T-helper 2 cell treated with Interferon-gamma antibody and Interleukin-4, amounts not matched to agents 5 μg/mL and 100 μg/mL, for 36 hours (primary cell): ENCODE measurements at regions not wholly inside any gene's neighbourhood (a gene's known extent, or its start where the extent isn't known, plus 50 kb on each side); places are given as distances from the start of the nearest gene placed in this dataset.

ENCODE experiments used
- DNase-seq: peaks from one replicate; pipeline ENCODE4 v3.0.0; 2021; ENCODE audit warnings: low spot score
- H3K27ac Mint-ChIP-seq: one replicate; pipeline ENCODE4 v1.8.0; 2021; ENCODE audit warnings: mild to moderate bottlenecking, mixed read lengths
- H3K27me3 Mint-ChIP-seq: one replicate; pipeline ENCODE4 v1.8.0; 2021; ENCODE audit warnings: low read depth, mixed read lengths
- H3K36me3 Mint-ChIP-seq: one replicate; pipeline ENCODE4 v1.8.0; 2021; ENCODE audit warnings: low read depth, mixed read lengths
- H3K4me1 Mint-ChIP-seq: one replicate; pipeline ENCODE4 v1.8.0; 2021; ENCODE audit warnings: low read depth, mixed read lengths
- H3K4me3 Mint-ChIP-seq: one replicate; pipeline ENCODE4 v1.8.0; 2022; ENCODE audit warnings: mild to moderate bottlenecking, moderate library complexity, mixed read lengths
- H3K9me3 Mint-ChIP-seq: one replicate; pipeline ENCODE4 v1.8.0; 2021; ENCODE audit warnings: mixed read lengths

GRCh38 chr14:44170556-44170955 lies 336.5 kb downstream of the FSCB start:
- no peak overlapping the region for H3K27ac Mint-ChIP-seq
- no peaks in the 10 kb centered on the region for H3K36me3 Mint-ChIP-seq
- no peak overlapping the region for H3K4me3 Mint-ChIP-seq
- no peak for DNase-seq
- no peaks in the 10 kb centered on the region for H3K27me3 Mint-ChIP-seq
- no peaks in the 10 kb centered on the region for H3K4me1 Mint-ChIP-seq
- H3K9me3 Mint-ChIP-seq: peaks cover 41% of the 10 kb centered on the region

- Mint-ChIP-seq H3K4me1 (no peaks in the 10 kb centered on the region), H3K27ac (no peak overlapping the region), H3K27me3 (no peaks in the 10 kb centered on the region), H3K36me3 (no peaks in the 10 kb centered on the region), H3K4me3 (no peak overlapping the region), H3K9me3 (peaks cover 42% of the 10 kb centered on the region)
- no peak for DNase-seq
Measured at GRCh38 chr14:44170101-44170500, 337.0 kb downstream of the FSCB start.

DNA sequence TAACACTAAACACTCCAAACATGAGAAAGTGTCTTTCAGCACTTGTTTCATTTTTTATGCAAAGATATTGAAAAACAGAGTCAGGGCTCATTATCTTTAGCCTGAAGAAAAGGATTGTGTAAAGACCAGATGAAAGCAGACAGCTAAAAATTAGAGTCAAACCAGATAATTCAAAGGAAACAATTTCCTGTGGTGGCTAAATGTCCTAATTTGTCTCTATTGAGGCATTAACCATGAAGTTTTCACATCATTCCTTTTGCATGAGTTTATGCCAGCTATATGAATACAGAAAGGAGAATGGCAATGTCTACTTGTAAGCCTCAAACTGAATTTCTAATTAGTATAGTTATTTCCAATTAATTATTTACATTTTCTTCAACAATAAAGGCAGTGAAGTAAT lies 338.5 kb downstream of the FSCB start:
- Mint-ChIP-seq H3K27me3 (no peaks in the 10 kb centered on the region), H3K27ac (no peak overlapping the region), H3K4me3 (no peak overlapping the region), H3K4me1 (no peaks in the 10 kb centered on the region), H3K9me3 (peaks cover 34% of the 10 kb centered on the region), H3K36me3 (no peaks in the 10 kb centered on the region)
- DNase-seq: no peak

- no peaks in the 10 kb centered on the region for H3K36me3 Mint-ChIP-seq
- H3K9me3 Mint-ChIP-seq: peaks cover 47% of the 10 kb centered on the region
Measured at GRCh38 chr14:44166611-44167010, 340.5 kb downstream of the FSCB start.

GRCh38 chr14:44165936-44166335 lies 341.1 kb downstream of the FSCB start:
- Mint-ChIP-seq H3K27ac (no peak overlapping the region), H3K9me3 (peaks cover 51% of the 10 kb centered on the region), H3K4me3 (no peak overlapping the region), H3K36me3 (no peaks in the 10 kb centered on the region), H3K4me1 (no peaks in the 10 kb centered on the region), H3K27me3 (no peaks in the 10 kb centered on the region)
- DNase-seq: no peak

More at GRCh38 chr14:44166611-44167010, 340.5 kb downstream of the FSCB start:
- Mint-ChIP-seq H3K27me3 (no peaks in the 10 kb centered on the region), H3K4me1 (no peaks in the 10 kb centered on the region), H3K27ac (no peak overlapping the region), H3K4me3 (no peak overlapping the region)
- no peak for DNase-seq

DNA sequence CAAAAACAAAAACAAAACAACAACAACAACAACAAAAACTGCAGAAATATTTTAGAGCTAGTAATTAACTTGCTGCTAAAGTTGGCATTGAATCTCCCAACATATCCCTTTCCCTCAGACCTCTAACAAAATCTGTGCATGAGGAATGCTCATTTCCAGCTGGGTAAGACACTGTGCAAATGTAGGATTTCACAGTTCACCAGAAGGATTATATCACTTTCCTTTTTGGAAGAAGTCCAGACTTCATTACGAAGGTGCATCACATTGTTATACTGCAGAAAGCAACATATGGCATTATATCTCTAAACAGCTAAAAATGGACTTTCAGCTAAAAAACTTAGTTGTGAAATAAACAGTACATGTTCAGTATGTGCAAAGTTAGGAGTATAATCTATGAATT lies 341.8 kb downstream of the FSCB start:
- Mint-ChIP-seq H3K9me3 (peaks cover 49% of the 10 kb centered on the region), H3K27ac (no peak overlapping the region), H3K36me3 (no peaks in the 10 kb centered on the region), H3K4me3 (no peak overlapping the region), H3K27me3 (no peaks in the 10 kb centered on the region), H3K4me1 (no peaks in the 10 kb centered on the region)
- DNase-seq: no peak

DNA sequence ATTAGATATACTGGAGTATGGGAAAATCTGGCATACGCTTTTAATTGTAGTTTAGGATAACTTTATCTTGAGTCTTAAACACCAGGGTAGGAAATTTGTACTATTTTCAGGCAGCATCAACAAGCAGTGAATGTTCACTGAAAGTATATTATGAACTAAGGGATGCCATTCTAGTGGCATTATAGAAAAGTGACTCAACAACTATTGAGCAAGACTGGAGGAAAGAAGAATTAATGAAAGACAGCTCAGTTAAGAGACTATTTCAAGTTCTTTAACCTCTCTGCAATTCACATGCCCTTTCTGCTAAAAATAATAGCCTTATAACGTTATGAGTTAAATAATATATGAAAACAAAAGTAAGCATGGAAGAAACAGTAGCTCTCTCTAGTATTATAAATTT lies 343.1 kb downstream of the FSCB start:
- no peaks in the 10 kb centered on the region for H3K36me3 Mint-ChIP-seq
- H3K4me1 Mint-ChIP-seq: no peaks in the 10 kb centered on the region
- no peak for DNase-seq
- peaks cover 47% of the 10 kb centered on the region for H3K9me3 Mint-ChIP-seq
- no peak overlapping the region for H3K4me3 Mint-ChIP-seq
- H3K27me3 Mint-ChIP-seq: no peaks in the 10 kb centered on the region
- H3K27ac Mint-ChIP-seq: no peak overlapping the region

- peaks cover 42% of the 10 kb centered on the region for H3K9me3 Mint-ChIP-seq
- H3K4me3 Mint-ChIP-seq: no peak overlapping the region
- no peaks in the 10 kb centered on the region for H3K4me1 Mint-ChIP-seq
- H3K36me3 Mint-ChIP-seq: no peaks in the 10 kb centered on the region
- no peaks in the 10 kb centered on the region for H3K27me3 Mint-ChIP-seq
- DNase-seq: no peak
- H3K27ac Mint-ChIP-seq: no peak overlapping the region
Measured at GRCh38 chr14:44162197-44162596, 344.9 kb downstream of the FSCB start.

DNA sequence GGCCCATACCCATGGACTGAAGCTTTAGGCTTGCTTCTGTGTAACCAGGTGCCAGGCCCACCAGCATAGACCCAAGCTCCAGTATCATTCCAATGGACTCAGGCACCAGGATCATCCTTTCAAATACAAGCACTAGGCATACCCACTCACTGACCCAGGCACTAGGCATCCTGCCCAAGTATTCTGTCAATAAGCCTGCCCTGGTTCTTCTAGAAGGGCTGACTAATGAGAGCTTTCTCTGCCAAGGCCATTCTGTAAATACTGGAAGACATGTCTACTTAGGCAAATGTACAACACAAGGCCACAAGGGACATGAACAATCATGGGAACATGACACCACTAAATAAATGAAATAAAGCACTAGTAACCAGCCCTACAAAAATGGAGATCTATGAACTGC lies 352.2 kb downstream of the FSCB start:
- DNase-seq: no peak
- Mint-ChIP-seq H3K36me3 (no peaks in the 10 kb centered on the region), H3K4me1 (no peaks in the 10 kb centered on the region), H3K27ac (no peak overlapping the region), H3K4me3 (no peak overlapping the region), H3K27me3 (no peaks in the 10 kb centered on the region), H3K9me3 (peaks cover 39% of the 10 kb centered on the region)

DNA sequence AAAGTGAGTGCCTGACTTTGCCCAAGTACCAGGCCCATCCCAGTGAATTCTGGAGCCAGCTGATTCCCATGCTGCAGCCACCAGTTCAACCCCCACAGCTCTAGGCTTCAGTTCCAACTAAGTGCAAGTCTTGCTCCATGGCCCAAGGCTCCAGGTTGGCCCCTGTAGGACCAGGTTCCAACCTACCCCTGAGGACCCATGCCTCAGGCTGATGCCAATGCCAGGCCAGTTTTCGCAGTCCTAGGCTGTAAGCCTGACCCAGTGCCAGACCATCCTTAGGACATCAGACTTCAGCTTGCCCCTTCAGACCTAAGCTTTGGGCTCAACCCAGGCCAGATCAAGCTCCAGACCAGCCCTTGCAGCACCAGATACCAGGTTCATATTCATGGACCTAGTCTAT lies 352.6 kb downstream of the FSCB start:
- H3K4me1 Mint-ChIP-seq: no peaks in the 10 kb centered on the region
- no peak for DNase-seq
- no peak overlapping the region for H3K27ac Mint-ChIP-seq
- no peak overlapping the region for H3K4me3 Mint-ChIP-seq
- no peaks in the 10 kb centered on the region for H3K27me3 Mint-ChIP-seq
- H3K9me3 Mint-ChIP-seq: peaks cover 39% of the 10 kb centered on the region
- no peaks in the 10 kb centered on the region for H3K36me3 Mint-ChIP-seq

GRCh38 chr14:44151130-44151820 lies 355.8 kb downstream of the FSCB start:
- Mint-ChIP-seq H3K4me3 (no peak overlapping the region), H3K4me1 (no peaks in the 10 kb centered on the region)

DNA sequence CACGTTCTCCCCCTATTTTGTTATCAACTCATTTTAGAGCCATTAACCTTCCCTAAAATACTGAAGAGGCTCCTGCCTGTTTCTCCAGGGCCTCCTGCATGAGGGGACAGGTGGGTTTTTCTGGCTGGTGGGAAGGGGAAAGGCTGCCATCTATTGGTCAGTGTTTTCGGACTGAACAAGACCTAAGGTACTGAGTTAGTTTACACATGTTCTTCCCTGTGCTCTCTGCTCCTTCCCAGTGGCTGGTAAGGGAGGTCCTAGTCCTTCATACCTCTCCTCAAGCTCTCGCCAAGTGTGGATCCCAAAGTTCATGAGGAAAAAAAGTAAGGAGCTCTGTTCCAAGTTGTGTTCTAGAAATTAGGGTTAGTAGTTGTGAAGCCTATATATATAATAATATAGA lies 357.5 kb downstream of the FSCB start:
- no peaks in the 10 kb centered on the region for H3K27me3 Mint-ChIP-seq
- no peak for DNase-seq
- peaks cover 17% of the 10 kb centered on the region for H3K9me3 Mint-ChIP-seq
- no peaks in the 10 kb centered on the region for H3K4me1 Mint-ChIP-seq
- no peak overlapping the region for H3K4me3 Mint-ChIP-seq
- H3K27ac Mint-ChIP-seq: no peak overlapping the region
- no peaks in the 10 kb centered on the region for H3K36me3 Mint-ChIP-seq

More at GRCh38 chr14:44151130-44151820, 355.8 kb downstream of the FSCB start:
- no peak overlapping the region for H3K27ac Mint-ChIP-seq
- no peaks in the 10 kb centered on the region for H3K36me3 Mint-ChIP-seq
- no peak for DNase-seq
- H3K9me3 Mint-ChIP-seq: peaks cover 26% of the 10 kb centered on the region
- H3K27me3 Mint-ChIP-seq: no peaks in the 10 kb centered on the region

GRCh38 chr14:44142006-44142405 lies 365.1 kb downstream of the FSCB start:
- no peak overlapping the region for H3K4me3 Mint-ChIP-seq
- no peaks in the 10 kb centered on the region for H3K36me3 Mint-ChIP-seq
- peaks cover 28% of the 10 kb centered on the region for H3K9me3 Mint-ChIP-seq
- no peaks in the 10 kb centered on the region for H3K27me3 Mint-ChIP-seq
- H3K4me1 Mint-ChIP-seq: no peaks in the 10 kb centered on the region
- DNase-seq: no peak
- no peak overlapping the region for H3K27ac Mint-ChIP-seq

DNA sequence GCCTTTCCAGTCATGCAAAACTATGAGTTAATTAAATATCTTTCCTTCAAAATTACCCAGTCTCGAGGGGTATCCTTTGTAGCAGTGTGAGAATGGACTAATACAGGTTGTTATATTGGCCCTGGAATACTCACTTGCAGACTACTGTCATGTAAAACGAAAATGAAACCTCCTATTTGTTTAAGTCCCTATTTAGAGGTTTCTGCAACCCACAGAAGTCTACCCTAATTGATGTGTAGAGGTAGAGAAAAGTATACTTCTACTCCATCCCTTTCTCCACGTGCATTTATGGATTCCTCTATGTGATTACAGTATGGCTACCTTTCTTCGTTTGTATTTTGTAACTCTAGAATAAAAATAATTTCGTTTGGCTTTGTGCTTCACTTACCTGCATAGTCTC lies 371.1 kb downstream of the FSCB start:
- H3K9me3 Mint-ChIP-seq: peaks cover 47% of the 10 kb centered on the region
- no peaks in the 10 kb centered on the region for H3K27me3 Mint-ChIP-seq
- no peak overlapping the region for H3K4me3 Mint-ChIP-seq

DNA sequence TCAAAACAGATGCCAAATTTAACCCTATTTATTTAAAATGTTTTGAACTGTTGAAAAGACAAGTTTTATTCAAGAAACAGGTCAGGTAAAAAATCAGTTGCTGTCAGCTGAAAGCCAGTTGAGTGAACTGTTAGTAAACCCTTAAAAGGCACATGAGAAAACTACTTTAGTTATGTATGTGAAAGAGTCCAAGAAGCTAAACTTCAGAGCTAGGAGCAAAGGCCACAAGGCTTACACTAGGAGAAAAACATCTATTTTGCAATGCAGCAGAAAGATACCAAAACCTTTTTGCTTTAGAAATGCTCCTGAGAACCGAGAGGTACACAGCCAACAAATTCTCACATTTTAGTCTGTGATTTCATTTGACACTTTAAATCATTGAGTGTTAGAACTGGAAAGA lies 375.2 kb downstream of the FSCB start:
- Mint-ChIP-seq H3K36me3 (no peaks in the 10 kb centered on the region), H3K4me3 (no peak overlapping the region)

More for the DNA sequence above, 371.1 kb downstream of the FSCB start:
- H3K27ac Mint-ChIP-seq: no peak overlapping the region
- no peaks in the 10 kb centered on the region for H3K4me1 Mint-ChIP-seq
- no peaks in the 10 kb centered on the region for H3K36me3 Mint-ChIP-seq
- DNase-seq: no peak

More for the DNA sequence above, 375.2 kb downstream of the FSCB start:
- no peak for DNase-seq
- H3K27ac Mint-ChIP-seq: no peak overlapping the region
- H3K27me3 Mint-ChIP-seq: no peaks in the 10 kb centered on the region
- peaks cover 47% of the 10 kb centered on the region for H3K9me3 Mint-ChIP-seq
- H3K4me1 Mint-ChIP-seq: no peaks in the 10 kb centered on the region
